Amniotic epithelial cell (primary cell): ENCODE measurements at regions not wholly inside any gene's neighbourhood (a gene's known extent, or its start where the extent isn't known, plus 50 kb on each side); places are given as distances from the start of the nearest gene placed in this dataset.

ENCODE experiments used
- DNase-seq: peaks from one replicate; pipeline ENCODE4 v3.0.0-alpha.2; 2010; ENCODE audit warnings: low read depth

DNA sequence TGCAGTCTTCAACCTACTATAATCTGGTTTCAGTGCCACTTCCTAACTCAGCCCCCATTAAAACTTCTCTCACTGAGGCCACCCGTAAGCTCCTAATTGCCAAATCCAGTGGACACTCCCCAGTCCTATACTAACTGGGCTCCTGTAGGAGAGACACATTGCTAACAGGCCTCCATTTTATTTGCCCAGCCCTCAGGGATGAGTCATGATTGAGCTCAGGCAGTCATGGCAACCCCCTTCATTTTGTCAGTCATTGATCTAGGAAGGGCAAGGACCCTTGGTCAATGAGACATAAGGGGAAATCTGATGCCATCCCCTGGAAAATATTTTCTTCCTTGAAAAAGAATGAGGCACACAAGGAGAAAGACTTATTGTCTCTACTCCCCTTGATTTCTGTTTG, 70.1 kb upstream of the HIF1A start:
- no peak for DNase-seq

DNA sequence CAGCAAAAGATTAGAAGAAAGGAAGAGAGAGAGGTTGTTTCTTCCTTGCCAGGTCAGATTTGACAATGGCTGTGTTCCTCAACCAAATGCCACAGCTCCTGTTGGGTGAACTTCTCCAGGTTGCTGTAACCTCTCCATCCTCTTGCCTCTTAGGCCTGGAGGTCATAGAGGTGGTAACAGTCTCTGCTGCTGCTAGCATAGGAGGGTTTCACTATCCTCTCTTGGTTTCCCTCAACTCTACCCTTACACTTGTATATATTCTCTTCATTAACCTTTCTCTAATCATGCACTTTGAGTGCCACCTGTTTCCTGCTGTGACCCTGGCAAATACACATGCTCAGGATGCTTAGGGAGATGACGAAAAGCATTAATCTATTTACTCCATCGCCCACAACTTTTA, 67.7 kb upstream of the HIF1A start:
- DNase-seq: no peak

DNA sequence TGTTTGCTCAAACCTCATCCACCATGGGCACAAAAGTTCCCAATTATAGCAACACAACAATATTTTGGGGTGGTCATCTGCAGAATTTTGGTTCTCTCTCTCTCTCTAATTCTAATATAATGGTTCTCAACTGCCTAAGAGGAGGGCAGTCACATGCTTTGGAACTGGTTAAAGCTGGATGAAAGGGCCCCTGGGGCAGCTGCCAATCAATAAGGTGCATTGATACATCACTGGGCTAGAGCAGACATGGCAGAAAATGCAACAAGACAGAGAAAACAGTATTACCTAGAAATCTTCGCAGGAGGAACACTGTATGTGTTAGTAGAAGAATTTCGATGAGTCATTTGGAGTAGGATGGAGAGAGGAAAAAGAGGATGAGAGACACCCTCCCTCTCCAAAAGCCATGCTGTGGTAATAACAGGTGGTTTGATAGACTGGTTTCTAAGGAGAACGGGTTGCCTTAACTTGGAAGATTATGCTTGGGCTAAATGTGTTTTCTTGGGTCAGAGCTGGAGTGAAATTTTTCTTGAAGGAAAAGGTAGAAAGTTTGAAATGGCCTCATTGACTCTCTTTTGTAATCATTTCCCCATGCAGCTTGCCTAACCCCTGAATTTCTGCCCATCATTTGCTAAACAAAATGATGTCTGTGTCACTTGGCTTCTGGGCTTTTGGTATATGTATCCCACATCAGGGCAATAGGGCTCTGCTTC, 67.1 kb upstream of the HIF1A start:
- DNase-seq: peak; percentile 46

DNA sequence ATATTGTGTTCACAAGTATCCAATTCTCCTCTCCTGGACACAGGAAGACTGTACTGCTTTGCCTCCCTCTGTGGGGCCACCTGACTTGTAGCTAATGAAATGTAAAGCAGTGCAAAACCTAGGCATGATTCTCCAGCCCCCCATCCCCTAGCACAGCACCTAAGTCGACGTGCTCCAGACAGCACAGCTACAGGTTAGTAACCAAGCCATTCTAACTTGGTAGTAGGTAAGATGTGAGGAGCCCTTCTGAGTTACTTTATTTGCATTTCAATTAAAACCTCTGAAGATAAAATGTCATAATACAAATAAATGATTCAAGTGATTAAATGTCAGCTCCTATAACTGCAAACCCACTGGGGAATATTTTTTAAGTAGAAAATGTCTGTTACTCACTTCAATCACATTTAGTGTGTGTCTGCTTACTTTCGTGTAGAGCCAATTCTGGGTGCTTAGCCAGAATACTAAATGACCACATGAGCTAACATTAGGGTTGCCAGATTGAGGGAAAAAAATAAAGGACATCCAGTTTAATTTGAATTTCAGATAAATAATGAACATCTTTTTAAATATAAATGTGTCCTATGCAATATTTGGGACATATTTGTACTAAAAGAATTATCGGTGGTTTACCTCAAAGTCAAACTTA, 64.8 kb upstream of the HIF1A start:
- DNase-seq: no peak

GRCh38 chr14:61631045-61631687, 64.1 kb upstream of the HIF1A start:
- no peak for DNase-seq

DNA sequence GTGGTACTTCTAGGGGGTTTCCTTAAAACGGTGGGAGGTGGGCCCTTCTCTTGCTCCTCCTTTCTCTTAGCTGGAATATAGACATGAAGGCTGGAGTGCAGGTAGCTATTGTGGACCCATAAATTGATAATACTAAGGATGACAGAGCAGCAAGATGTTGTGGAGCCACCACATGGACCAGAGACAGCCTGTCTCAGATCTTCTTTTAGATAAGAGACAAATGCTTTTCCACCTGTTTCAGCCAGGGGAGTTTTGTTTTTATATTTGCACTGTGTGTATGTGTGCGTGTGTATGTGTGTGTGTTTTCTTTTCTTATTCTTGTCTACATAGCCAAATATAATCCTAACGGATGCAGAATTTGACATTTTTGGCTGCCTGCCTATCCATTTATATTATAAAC, 62.9 kb upstream of the HIF1A start:
- DNase-seq: no peak

- no peak for DNase-seq
These were observed 62.5 kb upstream of the HIF1A start for GRCh38 chr14:61632807-61633206.

DNA sequence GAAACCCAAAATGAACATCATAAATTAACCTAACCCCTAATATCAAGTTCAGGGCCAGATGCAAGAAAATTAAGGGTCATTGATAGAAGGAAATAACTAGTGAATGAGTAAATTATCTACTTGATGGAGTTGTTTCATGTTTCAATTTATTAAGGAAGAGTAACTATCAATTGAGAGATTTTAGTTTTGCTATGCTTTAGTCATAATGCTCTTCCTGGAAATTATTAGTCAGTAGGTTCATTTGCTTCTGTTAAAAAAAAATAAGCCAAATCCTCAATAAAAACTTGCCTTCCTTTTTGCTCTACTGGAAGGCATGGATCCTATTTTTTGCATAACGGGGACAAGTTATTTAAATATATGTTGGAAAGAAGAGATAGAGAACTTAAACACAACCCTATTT, 59.0 kb upstream of the HIF1A start:
- no peak for DNase-seq

DNA sequence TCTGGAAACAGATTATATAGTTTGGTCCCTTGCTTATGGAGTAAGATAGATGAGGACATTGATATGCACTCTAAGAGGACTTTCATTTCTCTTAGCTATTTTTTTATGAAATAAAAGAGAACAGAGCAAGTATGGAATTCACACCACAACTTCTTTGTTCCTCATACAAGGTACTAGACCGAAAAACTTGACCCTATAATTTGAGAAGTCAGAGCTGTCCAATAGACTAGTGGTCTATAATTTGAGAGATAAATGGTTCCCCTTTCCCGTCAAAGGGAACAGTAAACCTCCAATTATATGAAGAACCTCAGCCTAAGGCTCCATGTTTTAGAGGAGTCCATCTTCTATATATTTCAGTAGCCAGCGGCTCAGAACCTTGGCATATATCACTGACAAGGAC, 58.5 kb upstream of the HIF1A start:
- no peak for DNase-seq

GRCh38 chr14:61638595-61639387, 56.5 kb upstream of the HIF1A start:
- peak; percentile 86 for DNase-seq

GRCh38 chr14:61640158-61641136, 54.9 kb upstream of the HIF1A start:
- no peak for DNase-seq

GRCh38 chr14:61641914-61642613, 53.2 kb upstream of the HIF1A start:
- DNase-seq: peak; percentile 62

- DNase-seq: no peak
These were observed 52.7 kb upstream of the HIF1A start for GRCh38 chr14:61642614-61642982.

DNA sequence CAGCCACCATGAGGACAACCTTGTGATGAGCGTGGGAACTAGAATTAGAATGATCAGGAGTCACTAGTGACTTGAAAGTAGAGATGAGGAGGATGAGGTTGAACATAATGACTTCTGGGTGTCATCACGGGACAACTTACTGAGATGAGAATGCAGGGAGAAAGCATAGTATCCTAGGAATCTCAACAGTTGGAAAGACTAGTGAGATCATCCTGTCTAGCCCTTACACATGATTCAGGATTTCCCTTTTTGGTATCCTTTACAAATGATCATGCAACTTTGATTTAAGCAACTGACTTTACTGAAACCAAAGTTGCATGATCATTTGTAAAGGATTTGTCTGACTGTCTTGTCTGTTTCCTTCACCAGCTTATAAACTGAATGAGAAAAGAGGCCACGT, 51.8 kb upstream of the HIF1A start:
- peak; percentile 76 for DNase-seq

DNA sequence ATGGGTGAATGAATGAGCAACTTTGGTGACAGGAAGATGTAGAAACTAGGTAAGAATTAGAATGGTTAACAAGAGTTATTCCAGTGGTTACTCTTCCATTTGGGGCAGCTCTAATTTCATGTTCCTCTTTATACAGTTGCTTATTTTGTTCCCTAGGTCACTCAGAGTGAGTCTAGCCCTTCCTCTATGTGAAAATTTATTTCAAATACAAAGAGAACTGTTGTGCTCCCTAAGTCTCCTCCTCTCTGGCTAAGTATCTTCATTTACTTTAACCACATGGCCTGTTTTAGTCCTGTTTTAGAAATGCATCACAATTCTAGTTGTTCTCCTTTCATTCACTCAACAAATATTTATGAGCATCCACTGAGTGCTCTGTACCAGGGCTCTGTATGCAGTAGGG, 51.1 kb upstream of the HIF1A start:
- DNase-seq: no peak

DNA sequence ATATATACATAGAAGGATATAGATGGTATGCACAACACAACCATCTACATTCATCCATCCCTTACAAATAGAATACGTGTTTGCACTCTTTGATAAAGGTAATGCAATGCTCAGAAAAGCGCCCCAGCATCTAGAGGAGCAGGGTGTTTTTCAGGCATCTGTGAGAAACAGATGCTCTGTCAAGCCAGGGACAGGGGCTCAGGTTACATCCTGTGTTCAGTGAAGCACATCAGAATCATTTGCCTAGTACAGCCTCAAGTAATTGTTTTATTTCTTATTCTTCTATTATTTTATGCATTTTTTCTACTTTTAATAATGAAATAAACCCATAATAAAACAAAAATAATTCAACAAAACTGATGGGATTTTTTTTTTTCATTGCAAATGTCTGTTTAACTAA, 50.5 kb upstream of the HIF1A start:
- DNase-seq: no peak

GRCh38 chr14:61645247-61645646, 50.1 kb upstream of the HIF1A start:
- no peak for DNase-seq
